PFSK-1 (cell line): ENCODE measurements at regions not wholly inside any gene's neighbourhood (a gene's known extent, or its start where the extent isn't known, plus 50 kb on each side); places are given as distances from the start of the nearest gene placed in this dataset.

Source experiments
- FOXP2 ChIP-seq: optimal IDR thresholded peaks from 2 replicates; pipeline ENCODE3; 2011; ENCODE audit warnings: borderline replicate concordance, control low read depth, inconsistent platforms; ENCODE audit not compliant: insufficient read depth; ENCODE audit errors: extremely low read length, extremely low read depth
- POLR2AphosphoS5 ChIP-seq: IDR thresholded peaks from 2 replicates; pipeline ENCODE4 v1.6.1; 2012; ENCODE audit warnings: low read depth, mild to moderate bottlenecking, control low read depth, low read length, moderate library complexity
- REST ChIP-seq, 2 experiments: IDR thresholded peaks; 2 replicates each; pipeline versions ENCODE4 v1.6.1 to v1.8.0; 2011 to 2012; ENCODE audit warnings: low read depth in 2 of 2, low read length in 2 of 2, control low read depth in 1 of 2, inconsistent platforms in 1 of 2, mild to moderate bottlenecking in 1 of 2, moderate library complexity in 1 of 2; ENCODE audit not compliant: insufficient read depth in 1 of 2
- SIN3A ChIP-seq: IDR thresholded peaks from 2 replicates; pipeline ENCODE4 v1.6.1; 2012; ENCODE audit warnings: mild to moderate bottlenecking, low read length, moderate library complexity, borderline replicate concordance; ENCODE audit not compliant: insufficient read depth
- TAF1 ChIP-seq: IDR thresholded peaks from 2 replicates; pipeline ENCODE4 v1.6.1; 2012; ENCODE audit warnings: low read length, control low read depth, borderline replicate concordance; ENCODE audit not compliant: insufficient read depth

- no peak for TF ChIP-seq FOXP2
- no peak for TF ChIP-seq POLR2AphosphoS5
Observed at GRCh38 chr12:87846045-87846444, 183.2 kb downstream of the C12orf50 start.

GRCh38 chr12:87841935-87842334 lies 187.3 kb downstream of the C12orf50 start:
- TF ChIP-seq POLR2AphosphoS5 (no peak), SIN3A (no peak), TAF1 (no peak), FOXP2 (no peak), REST (IDR thresholded peaks at IDR 0.05; ENCODE audit: insufficient read depth in 1 of 2, low read depth in 2 of 2, low read length in 2 of 2) (no peak)

GRCh38 chr12:87836190-87836589 lies 193.0 kb downstream of the C12orf50 start:
- TF ChIP-seq TAF1 (no peak), REST (IDR thresholded peaks at IDR 0.05; ENCODE audit: insufficient read depth in 1 of 2, low read depth in 2 of 2, low read length in 2 of 2) (no peak), FOXP2 (no peak), SIN3A (no peak), POLR2AphosphoS5 (no peak)

GRCh38 chr12:87828382-87828973 lies 200.7 kb downstream of the C12orf50 start:
- TF ChIP-seq POLR2AphosphoS5 (no peak), TAF1 (no peak), REST (IDR thresholded peaks at IDR 0.05; ENCODE audit: insufficient read depth in 1 of 2, low read depth in 2 of 2, low read length in 2 of 2) (no peak), FOXP2 (no peak), SIN3A (no peak)

- TF ChIP-seq FOXP2 = no peak
- no peak for TF ChIP-seq POLR2AphosphoS5
Observed at GRCh38 chr12:87827638-87828264, 201.4 kb downstream of the C12orf50 start.

GRCh38 chr12:87822923-87823322 lies 206.3 kb downstream of the C12orf50 start:
- no peak for TF ChIP-seq TAF1
- TF ChIP-seq SIN3A = no peak
- TF ChIP-seq FOXP2 = no peak
- no peak for TF ChIP-seq POLR2AphosphoS5
- no peak for TF ChIP-seq REST (IDR thresholded peaks at IDR 0.05; ENCODE audit: insufficient read depth in 1 of 2, low read depth in 2 of 2, low read length in 2 of 2)
